ENCODE measurements at regions not wholly inside any gene's neighbourhood (a gene's known extent, or its start where the extent isn't known, plus 50 kb on each side); places are given as distances from the start of the nearest gene placed in this dataset.

- ChIA-PET CTCF (interaction anchor here (0.8 kb wide), 1 partner anchor 225 kb away, joined by 3 read pairs; no protein-coding TSS in a partner anchor), POLR2A (no interaction called here)
- H3K27ac Mint-ChIP-seq (ENCODE audit: low read depth, unreplicated experiment) = no peak overlapping the region
- H3K27me3 Mint-ChIP-seq (ENCODE audit: insufficient read depth, unreplicated experiment) = no peaks in the 10 kb centered on the region
- no peaks in the 10 kb centered on the region for H3K36me3 Mint-ChIP-seq (ENCODE audit: insufficient read depth, unreplicated experiment)
- H3K9me3 Mint-ChIP-seq (ENCODE audit: unreplicated experiment) = no peaks in the 10 kb centered on the region
- BruUV-seq (replicated peaks) = no TSS peak
- peaks cover 26% of the 10 kb centered on the region for H3K4me1 Mint-ChIP-seq (ENCODE audit: insufficient read depth, unreplicated experiment)
- no peak overlapping the region for H3K4me3 Mint-ChIP-seq (ENCODE audit: unreplicated experiment)
- intact Hi-C loops (cut with micrococcal nuclease) = no loop called here
- TF ChIP-seq CTCF (IDR thresholded peaks at IDR 0.05; ENCODE audit: unreplicated experiment) = no peak
- DNase-seq (ENCODE audit: unreplicated experiment) = no peak
These were observed 127.6 kb upstream of the CHST15 start for GRCh38 chr10:124220971-124221355.

- no TSS peak for BruUV-seq (replicated peaks)
- H3K9me3 Mint-ChIP-seq (ENCODE audit: unreplicated experiment) = no peaks in the 10 kb centered on the region
- no peak for DNase-seq (ENCODE audit: unreplicated experiment)
- ChIA-PET POLR2A (no interaction called here), CTCF (interaction anchor here (0.7 to 0.8 kb wide), 2 partner anchors 114 to 225 kb away, joined by 3 to 5 read pairs; no protein-coding TSS in a partner anchor)
- no peak overlapping the region for H3K4me3 Mint-ChIP-seq (ENCODE audit: unreplicated experiment)
- intact Hi-C loops (cut with micrococcal nuclease) = no loop called here
- H3K27me3 Mint-ChIP-seq (ENCODE audit: insufficient read depth, unreplicated experiment) = no peaks in the 10 kb centered on the region
- no peak overlapping the region for H3K27ac Mint-ChIP-seq (ENCODE audit: low read depth, unreplicated experiment)
- peaks cover 26% of the 10 kb centered on the region for H3K4me1 Mint-ChIP-seq (ENCODE audit: insufficient read depth, unreplicated experiment)
- H3K36me3 Mint-ChIP-seq (ENCODE audit: insufficient read depth, unreplicated experiment) = no peaks in the 10 kb centered on the region
- TF ChIP-seq CTCF (IDR thresholded peaks at IDR 0.05; ENCODE audit: unreplicated experiment) = no peak
These were observed 127.1 kb upstream of the CHST15 start for GRCh38 chr10:124220547-124220946.

- no TSS peak for BruUV-seq (replicated peaks)
- no peak overlapping the region for H3K4me3 Mint-ChIP-seq (ENCODE audit: unreplicated experiment)
- H3K27me3 Mint-ChIP-seq (ENCODE audit: insufficient read depth, unreplicated experiment) = no peaks in the 10 kb centered on the region
- no peak overlapping the region for H3K27ac Mint-ChIP-seq (ENCODE audit: low read depth, unreplicated experiment)
- H3K36me3 Mint-ChIP-seq (ENCODE audit: insufficient read depth, unreplicated experiment) = no peaks in the 10 kb centered on the region
- intact Hi-C loops (cut with micrococcal nuclease) = no loop called here
- TF ChIP-seq CTCF (IDR thresholded peaks at IDR 0.05; ENCODE audit: unreplicated experiment) = no peak
- no peak for DNase-seq (ENCODE audit: unreplicated experiment)
- H3K4me1 Mint-ChIP-seq (ENCODE audit: insufficient read depth, unreplicated experiment) = peaks cover 23% of the 10 kb centered on the region
- ChIA-PET CTCF (interaction anchor here (0.7 to 1.0 kb wide), 2 partner anchors 92 to 113 kb away, joined by 3 to 5 read pairs; no protein-coding TSS in a partner anchor), POLR2A (no interaction called here)
- no peaks in the 10 kb centered on the region for H3K9me3 Mint-ChIP-seq (ENCODE audit: unreplicated experiment)
These were observed 126.3 kb upstream of the CHST15 start for GRCh38 chr10:124219655-124220054.

- BruUV-seq (replicated peaks) = no TSS peak
- Mint-ChIP-seq H3K36me3 (ENCODE audit: insufficient read depth, unreplicated experiment) (no peaks in the 10 kb centered on the region), H3K4me3 (ENCODE audit: unreplicated experiment) (no peak overlapping the region), H3K27ac (ENCODE audit: low read depth, unreplicated experiment) (no peak overlapping the region), H3K9me3 (ENCODE audit: unreplicated experiment) (no peaks in the 10 kb centered on the region), H3K27me3 (ENCODE audit: insufficient read depth, unreplicated experiment) (no peaks in the 10 kb centered on the region), H3K4me1 (ENCODE audit: insufficient read depth, unreplicated experiment) (peaks cover 18% of the 10 kb centered on the region)
- POLR2A ChIA-PET = no interaction called here
- CTCF ChIA-PET = interaction anchor here (0.8 to 1.0 kb wide), 2 partner anchors 27 to 92 kb away, joined by 3 read pairs; no protein-coding TSS in a partner anchor
- no peak for TF ChIP-seq CTCF (IDR thresholded peaks at IDR 0.05; ENCODE audit: unreplicated experiment)
- intact Hi-C loops (cut with micrococcal nuclease) = no loop called here
- no peak for DNase-seq (ENCODE audit: unreplicated experiment)
These were observed 125.7 kb upstream of the CHST15 start for GRCh38 chr10:124219062-124219461.

Measured in MCF 10A (cell line).